Myocyte (in vitro differentiated cells): ENCODE measurements at regions not wholly inside any gene's neighbourhood (a gene's known extent, or its start where the extent isn't known, plus 50 kb on each side); places are given as distances from the start of the nearest gene placed in this dataset.

Source experiments
- DNase-seq: peaks from one replicate; pipeline ENCODE4 v3.0.0-alpha.2; 2012; ENCODE audit warnings: low read depth

DNA sequence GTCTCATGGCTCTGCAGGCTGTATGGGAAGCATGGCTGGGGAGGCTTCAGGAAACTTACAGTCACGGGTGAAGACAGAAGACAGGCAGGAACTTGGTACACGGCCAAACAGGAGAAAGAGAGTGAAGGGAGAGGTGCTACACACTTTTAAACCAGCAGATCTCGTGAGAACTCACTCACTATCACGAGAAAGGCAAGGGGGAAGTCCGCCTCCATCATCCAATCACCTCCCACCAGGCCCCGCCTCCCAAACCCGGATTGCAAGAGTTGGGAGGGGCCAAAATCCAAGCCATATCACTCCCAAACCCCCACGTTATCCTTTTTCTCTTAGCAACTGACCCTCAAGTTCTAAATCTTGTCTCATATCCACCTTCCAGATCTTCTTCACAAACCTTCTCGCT lies 1710.5 kb upstream of the TENM3 start:
- DNase-seq: no peak

GRCh38 chr4:180538384-180539057 lies 1704.7 kb upstream of the TENM3 start:
- no peak for DNase-seq

- DNase-seq: no peak
Observed at GRCh38 chr4:180539284-180539683, 1703.9 kb upstream of the TENM3 start.

- no peak for DNase-seq
Observed at GRCh38 chr4:180541678-180542077, 1701.5 kb upstream of the TENM3 start.

DNA sequence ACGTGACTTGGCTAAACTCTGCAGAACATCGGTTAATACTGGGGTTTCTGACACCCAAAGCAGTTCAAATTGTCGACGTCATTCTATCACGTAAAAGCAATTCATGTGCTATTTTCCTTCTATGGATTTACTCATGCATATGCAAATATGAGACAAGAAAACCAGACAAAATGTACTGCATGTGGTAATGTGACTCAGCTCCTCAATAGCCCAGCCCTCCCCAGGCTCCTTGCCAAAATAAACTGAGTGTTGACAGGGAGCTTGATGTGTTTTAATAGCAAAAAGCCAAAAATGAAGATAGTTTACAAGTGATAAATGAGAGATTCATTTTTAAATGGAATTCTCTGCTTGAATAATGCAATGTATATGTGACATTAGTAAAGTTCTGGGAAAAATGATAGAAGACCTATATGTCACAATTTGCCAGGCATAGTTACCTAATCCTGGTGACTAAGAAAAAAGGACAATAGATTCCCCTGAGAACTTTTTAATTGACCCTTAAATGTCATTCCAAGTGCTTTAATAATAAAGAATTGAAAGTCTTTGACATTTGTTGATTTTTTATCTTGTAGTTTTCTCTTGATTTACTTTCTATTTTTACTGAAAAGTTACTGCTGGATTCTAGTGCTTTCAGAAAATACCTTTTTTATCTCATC lies 1700.6 kb upstream of the TENM3 start:
- no peak for DNase-seq

DNA sequence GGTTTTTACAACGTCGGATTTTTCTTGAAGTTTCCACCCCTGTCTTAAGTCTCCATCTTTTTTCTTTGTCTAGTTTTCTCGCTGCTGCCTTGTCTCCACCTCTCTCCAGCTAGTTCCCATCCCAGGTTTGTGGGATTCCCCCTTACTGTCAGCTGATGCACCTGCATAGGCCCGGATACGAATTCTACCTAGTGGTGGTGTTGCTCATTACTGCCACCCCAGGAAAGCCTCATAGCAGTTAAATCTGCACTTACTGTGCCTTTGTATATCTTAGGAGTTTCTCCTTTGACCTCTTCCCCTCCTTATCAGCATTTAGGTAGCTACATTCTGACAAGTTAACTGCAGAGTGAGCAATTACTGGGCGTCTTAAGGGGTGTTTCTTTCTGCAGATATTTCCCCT lies 1693.1 kb upstream of the TENM3 start:
- DNase-seq: no peak

GRCh38 chr4:180557348-180557747 lies 1685.9 kb upstream of the TENM3 start:
- no peak for DNase-seq

DNA sequence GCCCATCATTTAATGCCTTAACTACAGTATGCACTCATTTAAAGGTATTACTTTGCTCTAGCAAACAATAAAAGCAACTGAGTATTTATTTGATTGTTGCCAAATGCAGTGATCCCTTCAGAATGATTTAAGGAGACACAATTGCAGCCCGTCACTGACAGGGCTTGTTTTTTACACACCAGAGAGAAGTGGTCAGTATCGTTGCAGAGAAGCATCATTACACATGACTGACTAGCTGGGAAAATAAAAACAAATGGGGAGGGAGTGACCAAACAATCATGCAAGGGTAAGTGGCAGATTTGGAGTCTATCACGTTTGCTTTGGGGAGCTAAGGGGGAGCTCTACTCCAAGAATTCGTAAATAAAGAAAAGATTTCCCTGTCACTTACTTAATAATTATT lies 1685.3 kb upstream of the TENM3 start:
- DNase-seq: no peak

DNA sequence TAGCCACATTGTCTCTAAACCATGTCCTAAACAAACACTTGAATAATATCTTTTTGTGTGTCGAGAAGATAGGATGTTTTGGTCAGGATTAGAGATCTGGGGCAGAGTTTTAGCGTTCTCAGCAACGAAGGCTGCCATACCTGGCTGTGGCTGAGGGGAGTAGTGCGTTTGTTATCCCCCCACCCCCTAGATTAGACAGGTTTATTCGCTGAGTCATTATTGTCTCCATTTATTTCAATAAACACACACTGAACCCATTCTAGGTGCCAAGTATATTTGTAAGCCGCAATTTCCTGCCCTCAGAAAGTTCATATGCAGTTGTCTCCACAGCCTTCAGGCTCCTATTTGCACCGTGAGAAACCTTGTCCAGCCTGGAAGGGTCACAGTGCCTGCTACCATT lies 1684.8 kb upstream of the TENM3 start:
- DNase-seq: no peak

DNA sequence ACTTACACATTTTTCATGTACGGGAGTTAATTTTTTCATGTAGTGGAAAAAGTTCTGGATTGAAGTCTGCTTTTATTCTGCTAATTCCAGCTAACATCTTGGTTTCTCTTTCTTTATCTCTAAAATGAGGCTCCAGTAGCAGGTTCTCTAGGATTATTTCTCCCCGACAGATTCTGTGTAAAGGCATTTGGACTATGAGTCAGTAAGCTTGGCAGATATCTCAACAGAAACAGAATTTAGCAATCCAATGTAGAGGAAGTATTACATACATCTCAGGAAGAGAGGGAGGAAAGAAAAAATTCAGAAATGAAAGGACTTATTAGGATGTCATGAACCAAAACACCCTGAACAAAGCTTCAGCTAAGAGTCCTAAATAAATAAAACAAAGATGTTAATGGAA lies 1682.3 kb upstream of the TENM3 start:
- no peak for DNase-seq

DNA sequence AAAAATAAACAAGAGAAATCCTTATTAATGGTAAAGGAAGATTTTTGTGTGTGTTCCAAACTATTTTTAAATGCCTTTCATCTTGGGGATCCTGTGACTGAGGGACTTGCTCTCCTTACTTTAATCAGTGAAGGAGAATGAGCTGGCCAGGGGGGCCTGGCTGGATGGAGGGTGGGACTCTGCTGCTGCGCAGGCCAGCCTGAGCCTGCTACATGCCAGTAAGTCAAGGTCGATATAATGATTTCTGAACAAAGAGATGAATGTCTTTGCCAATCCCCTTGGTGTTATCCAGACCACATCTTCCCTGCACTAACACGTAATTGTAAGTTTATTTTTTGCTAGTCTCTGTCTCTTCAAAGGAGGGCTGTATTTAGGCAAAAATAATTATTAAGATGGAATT lies 1679.2 kb upstream of the TENM3 start:
- DNase-seq: no peak

- DNase-seq: no peak
Observed at GRCh38 chr4:180564448-180564847, 1678.8 kb upstream of the TENM3 start.

DNA sequence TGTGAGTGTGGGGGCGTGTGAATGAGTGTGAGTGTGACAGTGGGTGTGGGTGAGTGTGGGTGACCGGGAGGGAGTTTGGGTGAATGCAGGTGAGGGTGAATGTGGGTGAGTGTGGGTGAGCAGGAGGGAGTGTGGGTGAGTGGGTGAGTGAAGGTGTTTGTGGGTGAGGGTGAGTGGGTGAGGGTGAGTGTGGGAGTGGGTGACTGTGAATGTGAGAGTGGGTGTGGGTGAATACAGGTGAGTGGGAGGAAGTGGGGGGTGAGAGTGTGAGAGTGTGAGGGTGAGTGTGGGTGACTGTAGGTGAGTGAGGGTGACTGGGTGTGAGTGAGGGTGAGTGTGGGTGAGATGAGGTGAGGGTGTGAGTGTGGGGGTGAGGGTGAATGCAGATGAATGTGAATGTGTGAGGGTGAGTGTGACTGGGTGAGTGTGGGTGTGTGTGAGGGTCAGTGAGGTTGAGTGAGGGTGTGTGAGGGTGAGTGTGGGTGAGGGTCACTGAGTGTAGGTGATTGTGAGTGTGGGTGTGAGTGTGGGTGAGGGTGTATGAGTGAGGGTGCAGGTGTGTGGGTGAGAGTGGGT lies 1677.3 kb upstream of the TENM3 start:
- DNase-seq: no peak

DNA sequence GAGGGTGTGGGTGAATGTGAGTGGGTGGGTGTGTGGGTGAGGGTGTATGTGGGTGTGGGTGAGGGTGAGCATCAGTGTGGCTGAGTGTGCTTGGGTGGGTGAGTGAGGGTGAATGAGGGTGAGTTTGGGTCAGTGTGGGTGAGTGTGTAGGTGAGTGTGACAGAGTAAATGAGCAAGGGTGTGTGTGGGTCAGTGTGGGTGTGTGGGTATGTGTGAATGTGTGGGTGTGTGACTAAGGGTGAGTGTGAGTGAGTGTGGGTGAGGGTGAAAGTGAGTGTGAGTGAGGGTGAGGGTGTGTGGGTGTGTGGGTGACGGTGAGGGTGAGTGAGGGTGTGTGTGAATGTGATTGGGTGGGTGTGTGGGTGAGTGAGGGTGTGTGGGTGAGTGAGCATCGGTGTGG lies 1676.7 kb upstream of the TENM3 start:
- DNase-seq: no peak

- DNase-seq: no peak
Observed at GRCh38 chr4:180567080-180567479, 1676.1 kb upstream of the TENM3 start.

DNA sequence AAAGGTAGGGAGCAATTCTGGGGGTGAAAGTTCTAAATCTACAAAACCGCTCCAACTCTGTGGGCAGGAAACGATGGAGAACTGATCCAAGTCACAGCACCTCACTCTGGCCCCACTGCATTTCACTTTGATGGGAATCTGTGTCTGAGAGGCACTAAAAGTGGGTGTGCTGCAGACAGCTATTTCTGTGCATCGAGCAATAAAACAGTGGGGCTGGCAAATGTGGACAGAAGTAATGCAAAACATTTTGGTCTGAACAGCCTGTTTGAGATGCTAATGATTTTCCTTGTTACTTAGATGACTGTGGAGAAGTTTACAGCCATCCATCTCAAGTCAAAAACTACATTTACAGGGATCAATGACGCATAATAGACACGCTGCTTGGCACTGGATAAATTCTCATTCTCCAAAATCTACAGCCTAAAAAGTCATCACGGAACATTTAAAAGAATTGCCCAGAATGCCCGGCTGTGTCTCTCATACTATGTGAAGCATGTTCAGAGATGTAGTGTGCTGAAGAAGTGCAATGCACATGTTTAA lies 1671.6 kb upstream of the TENM3 start:
- DNase-seq: no peak

DNA sequence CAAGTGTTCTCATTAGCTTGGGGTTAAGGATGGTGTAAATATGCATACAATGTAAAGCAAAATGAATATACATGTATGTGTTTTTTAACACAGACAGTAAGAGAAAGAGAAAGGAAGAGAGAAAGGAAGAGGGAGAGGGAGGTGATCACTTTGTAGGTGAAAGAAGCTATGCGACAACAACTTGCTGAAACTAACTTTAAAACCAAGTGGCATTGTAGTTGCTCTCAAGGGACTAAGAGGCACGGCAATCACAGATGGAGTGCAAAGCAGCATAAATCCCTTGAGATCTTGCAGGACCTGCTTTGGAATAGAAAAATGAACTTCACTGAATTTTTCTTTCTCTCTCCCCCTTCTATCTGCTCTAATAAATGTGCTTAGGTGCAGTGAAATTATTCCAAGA lies 1665.0 kb upstream of the TENM3 start:
- no peak for DNase-seq

DNA sequence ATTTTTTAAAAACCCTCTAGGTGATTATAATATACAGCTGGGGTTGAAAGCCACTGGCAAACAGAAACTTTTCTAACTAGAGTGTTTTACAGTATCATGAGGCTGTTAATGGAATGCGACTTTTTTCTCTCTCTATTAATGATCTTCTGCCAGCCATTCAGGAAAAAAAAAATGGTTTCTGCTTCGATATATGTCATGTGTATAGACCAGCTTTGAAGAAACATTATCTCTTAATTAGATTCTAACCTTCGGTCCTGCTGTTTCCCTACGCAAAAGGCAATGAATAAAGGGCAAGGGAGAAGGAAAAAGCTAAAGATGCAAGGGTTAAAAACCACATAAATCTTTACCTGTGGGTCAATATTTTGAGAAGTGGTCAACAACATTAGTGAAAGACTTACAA lies 1662.1 kb upstream of the TENM3 start:
- DNase-seq: no peak

GRCh38 chr4:180587379-180587778 lies 1655.8 kb upstream of the TENM3 start:
- DNase-seq: no peak

DNA sequence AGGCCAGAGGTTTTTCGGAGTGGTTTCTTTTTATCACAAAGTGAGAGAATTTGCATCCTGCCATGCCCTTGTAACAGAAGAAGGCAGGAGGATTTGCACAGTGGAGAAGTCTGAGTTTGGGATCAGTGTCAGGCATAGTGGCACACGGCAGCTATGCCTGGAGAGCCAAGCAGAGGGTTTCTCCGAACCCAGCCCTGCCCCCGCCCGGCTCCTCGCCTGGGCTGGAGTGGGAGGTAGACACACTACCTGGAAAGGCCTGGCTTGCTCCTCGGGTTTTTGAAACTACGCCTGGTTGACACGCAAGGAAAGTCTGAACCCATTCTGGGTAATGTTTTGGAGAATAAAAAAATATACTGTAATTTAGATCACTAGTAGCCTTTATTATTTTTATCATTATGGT lies 1653.6 kb upstream of the TENM3 start:
- no peak for DNase-seq

- DNase-seq: no peak
Observed at GRCh38 chr4:180596888-180597483, 1646.2 kb upstream of the TENM3 start.

DNA sequence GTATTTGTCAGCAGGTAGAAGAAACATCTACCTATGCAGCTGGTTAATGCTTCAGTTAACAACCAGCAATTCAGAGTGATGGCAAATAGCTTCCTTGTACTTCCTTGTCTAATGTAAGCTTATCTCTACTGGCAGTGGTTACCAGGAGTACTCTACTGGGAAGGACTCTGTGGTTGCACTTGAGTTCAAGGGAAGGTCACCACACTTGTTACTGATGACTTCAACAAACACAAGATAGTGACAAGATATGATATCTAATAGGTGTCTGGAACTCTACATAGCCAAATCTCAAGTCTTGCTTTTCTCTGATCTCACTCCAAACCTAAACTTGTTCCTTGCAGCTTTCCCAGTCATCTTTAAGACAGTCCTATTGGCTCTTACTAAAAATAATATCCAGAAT lies 1644.9 kb upstream of the TENM3 start:
- no peak for DNase-seq
